ENCODE measurements at regions not wholly inside any gene's neighbourhood (a gene's known extent, or its start where the extent isn't known, plus 50 kb on each side); places are given as distances from the start of the nearest gene placed in this dataset.
"Not testable (repeated sequence)": the region's sequence is repeated elsewhere in the genome, so short reads cannot be mapped to it uniquely, and the experiment has no call there.

DNA sequence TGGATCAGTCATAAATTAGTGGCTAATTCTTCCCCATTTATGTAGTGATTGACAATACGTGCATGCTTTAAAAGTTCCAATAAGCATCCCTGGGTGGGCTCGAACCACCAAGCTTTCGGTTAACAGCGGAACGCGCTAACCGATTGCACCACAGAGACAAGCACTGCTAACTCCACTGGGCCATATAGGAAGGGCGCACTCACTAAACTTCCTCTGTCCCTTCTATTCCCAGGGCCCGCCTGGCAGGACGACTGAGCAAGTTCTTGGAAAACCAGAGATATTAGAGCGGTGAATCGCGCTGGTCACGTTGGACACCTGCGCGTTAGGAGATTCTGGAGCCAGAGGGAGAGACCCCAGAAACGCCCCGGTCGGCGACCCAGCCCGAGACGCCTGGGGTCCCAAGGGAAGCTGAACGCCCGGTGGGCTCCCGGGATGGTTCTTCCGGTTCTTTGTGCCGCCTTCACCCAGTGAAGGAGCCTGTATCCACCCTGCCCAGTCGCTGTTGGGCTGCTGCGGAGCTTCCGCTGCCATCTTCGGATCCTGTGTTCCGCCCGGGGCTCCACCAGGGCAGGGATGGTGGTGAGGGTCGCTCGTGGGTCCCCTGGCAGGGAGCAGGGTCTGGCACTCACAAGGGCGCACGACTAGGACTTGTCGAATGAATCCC is 62.8 kb downstream of the PPIAL4A start:
- H3T11ph ChIP-seq (ENCODE audit: low read length); H3K4ac ChIP-seq (ENCODE audit: low read depth, low read length); H3K23me2 ChIP-seq (ENCODE audit: insufficient read length, low read depth, low read length, poor library complexity, severe bottlenecking); H4K8ac ChIP-seq (replicated peaks; ENCODE audit: insufficient read length, low read depth, low read length); H3K27me3 Mint-ChIP-seq (ENCODE audit: low read depth); H3K23ac ChIP-seq (ENCODE audit: insufficient read length, low read depth, low read length); H3K4me3 Mint-ChIP-seq; H3K79me1 ChIP-seq (ENCODE audit: insufficient read depth, low read depth, low read length, poor library complexity, severe bottlenecking); H3K27ac Mint-ChIP-seq; H3K4me2 ChIP-seq (ENCODE audit: insufficient read depth, insufficient read length, low read length); H2BK15ac ChIP-seq (ENCODE audit: low read depth, low read length); H2BK20ac ChIP-seq (ENCODE audit: low read depth, low read length, poor library complexity, severe bottlenecking); H2BK5ac ChIP-seq (ENCODE audit: insufficient read length, low read length); H2BK12ac ChIP-seq (ENCODE audit: insufficient read length, low read depth, low read length); H2AK5ac ChIP-seq (ENCODE audit: insufficient read length, low read length); H3K79me2 ChIP-seq (ENCODE audit: insufficient read depth, low read length); H3K4me1 ChIP-seq (ENCODE audit: insufficient read depth, low read length); H3K14ac ChIP-seq (ENCODE audit: insufficient read depth, low read length); DNase-seq; H3K9ac ChIP-seq (ENCODE audit: extremely low read depth, insufficient read length, low read length); H2AFZ ChIP-seq (ENCODE audit: low read length); H3K56ac ChIP-seq (ENCODE audit: insufficient read length, low read depth, low read length); H4K5ac ChIP-seq (ENCODE audit: insufficient read length, low read depth, low read length); H2BK120ac ChIP-seq (ENCODE audit: low read depth, low read length, poor library complexity, severe bottlenecking); H3K27ac ChIP-seq (ENCODE audit: insufficient read length, low read depth, low read length); H3K9me3 ChIP-seq (ENCODE audit: control insufficient read depth, low read depth, low read length); H3K9me3 Mint-ChIP-seq; H3K18ac ChIP-seq (ENCODE audit: insufficient read length, low read depth, low read length); H3K27me3 ChIP-seq (ENCODE audit: insufficient read depth, low read length); H4K91ac ChIP-seq (ENCODE audit: insufficient read length, low read depth, low read length); H4K20me1 ChIP-seq (ENCODE audit: control insufficient read depth, insufficient read depth, insufficient read length): not testable (repeated sequence)
- H3K36me3 Mint-ChIP-seq (ENCODE audit: insufficient read depth in 1 of 3, low read depth in 3 of 3) = peaks cover 0 to 13% (median 5%) of the 10 kb centered on the region in 3 experiments; a peak in 6 of 7 replicates
- peaks cover 33% of the 10 kb centered on the region in 2 experiments for H3K4me1 Mint-ChIP-seq
- no CpG with 5 or more reads among the region's 38 CpGs for WGBS (ENCODE audit: extremely low coverage, insufficient read length, low lambda C conversion rate)

DNA sequence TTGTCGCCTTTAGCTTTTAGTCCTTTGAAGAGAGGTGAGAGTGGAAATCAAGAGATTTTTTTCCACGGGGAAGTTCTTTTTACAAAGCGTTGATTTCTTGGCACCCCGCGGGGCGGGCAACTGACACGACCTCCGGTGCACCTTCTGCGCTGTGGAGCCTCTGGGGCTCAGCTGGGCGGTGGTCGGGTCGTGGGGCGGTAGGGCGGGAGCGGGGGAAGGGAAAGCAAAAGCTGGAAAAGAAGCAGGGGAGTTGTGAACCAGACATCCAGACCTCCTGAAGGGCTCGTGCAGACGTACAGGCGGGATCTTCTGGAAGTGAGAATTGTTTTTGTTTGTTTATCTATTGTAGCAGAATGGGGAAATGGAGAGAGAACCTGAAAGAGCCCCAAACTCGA is 63.3 kb downstream of the PPIAL4A start:
- Mint-ChIP-seq H3K4me1 (peaks cover 34 to 37% of the 10 kb centered on the region in 2 experiments), H3K36me3 (ENCODE audit: insufficient read depth in 1 of 3, low read depth in 3 of 3) (peaks cover 4 to 13% (median 5%) of the 10 kb centered on the region in 3 experiments; a peak in 6 of 7 replicates)
- not testable (repeated sequence) for H2BK20ac ChIP-seq (ENCODE audit: low read depth, low read length, poor library complexity, severe bottlenecking); H3K56ac ChIP-seq (ENCODE audit: insufficient read length, low read depth, low read length); H2AFZ ChIP-seq (ENCODE audit: low read length); H4K20me1 ChIP-seq (ENCODE audit: control insufficient read depth, insufficient read depth, insufficient read length); H4K91ac ChIP-seq (ENCODE audit: insufficient read length, low read depth, low read length); H4K5ac ChIP-seq (ENCODE audit: insufficient read length, low read depth, low read length); H3K23me2 ChIP-seq (ENCODE audit: insufficient read length, low read depth, low read length, poor library complexity, severe bottlenecking); H3K4ac ChIP-seq (ENCODE audit: low read depth, low read length); H3K79me2 ChIP-seq (ENCODE audit: insufficient read depth, low read length); H3K9ac ChIP-seq (ENCODE audit: extremely low read depth, insufficient read length, low read length); H2BK5ac ChIP-seq (ENCODE audit: insufficient read length, low read length); H3K27me3 Mint-ChIP-seq (ENCODE audit: low read depth); H3K4me3 Mint-ChIP-seq; H3K79me1 ChIP-seq (ENCODE audit: insufficient read depth, low read depth, low read length, poor library complexity, severe bottlenecking); H2BK120ac ChIP-seq (ENCODE audit: low read depth, low read length, poor library complexity, severe bottlenecking); H3K9me3 Mint-ChIP-seq; DNase-seq; H3K27ac Mint-ChIP-seq; H3K4me1 ChIP-seq (ENCODE audit: insufficient read depth, low read length); H3K14ac ChIP-seq (ENCODE audit: insufficient read depth, low read length); H3K4me2 ChIP-seq (ENCODE audit: insufficient read depth, insufficient read length, low read length); H3K27me3 ChIP-seq (ENCODE audit: insufficient read depth, low read length); H2BK12ac ChIP-seq (ENCODE audit: insufficient read length, low read depth, low read length); H3K9me3 ChIP-seq (ENCODE audit: control insufficient read depth, low read depth, low read length); H2AK5ac ChIP-seq (ENCODE audit: insufficient read length, low read length); H3K18ac ChIP-seq (ENCODE audit: insufficient read length, low read depth, low read length); H4K8ac ChIP-seq (replicated peaks; ENCODE audit: insufficient read length, low read depth, low read length); H3K27ac ChIP-seq (ENCODE audit: insufficient read length, low read depth, low read length); H3K23ac ChIP-seq (ENCODE audit: insufficient read length, low read depth, low read length); H2BK15ac ChIP-seq (ENCODE audit: low read depth, low read length); H3T11ph ChIP-seq (ENCODE audit: low read length)
- no CpG with 5 or more reads among the region's 19 CpGs for WGBS (ENCODE audit: extremely low coverage, insufficient read length, low lambda C conversion rate)
